Activated CD4-positive, alpha-beta memory T cell treated with anti-CD3 and anti-CD28 coated beads for 36 hours (primary cell): ENCODE measurements at regions not wholly inside any gene's neighbourhood (a gene's known extent, or its start where the extent isn't known, plus 50 kb on each side); places are given as distances from the start of the nearest gene placed in this dataset.

Source experiments
- CTCF ChIA-PET: fragments of 350-600 bp; sonication (Branson Sonifier 250); formaldehyde crosslinking; loops from one replicate; lab custom pipeline; 2021; ENCODE audit warnings: antibody characterized with exemption, inconsistent platforms; lab: Charles Lee
- POLR2A ChIA-PET: fragments of 350-600 bp; sonication (Branson Sonifier 250); formaldehyde crosslinking; loops from one replicate; lab custom pipeline; 2021; ENCODE audit warnings: antibody characterized with exemption; lab: Charles Lee
- DNase-seq: peaks from one replicate; pipeline ENCODE4 v3.0.0-alpha.2; 2020
- H3K27ac Mint-ChIP-seq: one replicate; pipeline ENCODE4 v1.8.0; 2021; ENCODE audit warnings: mixed read lengths
- H3K27me3 Mint-ChIP-seq: one replicate; pipeline ENCODE4 v1.8.0; 2021; ENCODE audit warnings: mixed read lengths
- H3K36me3 Mint-ChIP-seq: one replicate; pipeline ENCODE4 v1.8.0; 2021; ENCODE audit warnings: mixed read lengths
- H3K4me1 Mint-ChIP-seq: one replicate; pipeline ENCODE4 v1.8.0; 2021; ENCODE audit warnings: low read depth, mixed read lengths
- H3K4me3 Mint-ChIP-seq: one replicate; pipeline ENCODE4 v1.8.0; 2021; ENCODE audit warnings: mild to moderate bottlenecking, mixed read lengths
- H3K9me3 Mint-ChIP-seq: one replicate; pipeline ENCODE4 v1.8.0; 2021; ENCODE audit warnings: mixed read lengths
- intact Hi-C: fragments of 100-400 bp; cut with micrococcal nuclease; formaldehyde crosslinking; loops from one replicate; pipeline ENCODE4 v1.15.1; 2023

DNA sequence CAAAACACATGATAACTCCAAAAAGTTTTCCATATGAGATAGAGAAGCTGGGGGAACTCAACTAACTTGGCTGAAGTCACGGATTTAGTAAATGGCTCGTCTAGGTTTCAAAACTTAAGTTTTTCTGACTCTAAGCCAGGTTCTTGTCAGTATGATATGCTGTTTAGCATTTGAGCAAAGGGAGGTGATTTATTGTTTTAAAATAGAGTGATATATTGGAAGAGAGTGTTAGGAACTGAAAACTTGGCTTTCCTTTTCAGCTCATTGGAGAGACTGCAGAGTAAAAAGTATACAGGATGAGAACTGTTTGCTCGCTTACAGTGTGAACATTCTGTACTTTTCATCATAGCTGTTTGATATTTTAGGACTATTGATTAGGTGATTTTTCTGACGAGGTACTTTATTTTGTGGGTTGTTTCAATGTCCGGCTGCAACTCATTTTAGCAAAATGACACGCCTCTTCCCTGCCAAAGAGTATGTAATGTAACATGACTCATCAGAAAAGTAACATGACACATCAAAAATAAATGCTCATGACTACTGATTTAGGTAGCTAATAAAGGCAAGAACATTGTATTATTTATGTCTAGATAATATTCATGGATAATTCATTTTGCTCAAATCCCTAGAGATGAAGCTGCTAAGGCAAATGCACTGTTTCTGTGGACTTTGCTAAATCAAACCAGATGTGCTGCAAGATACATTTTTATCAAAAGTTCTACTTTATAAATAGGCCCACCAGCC is 355.1 kb downstream of the GPATCH2 start:
- POLR2A ChIA-PET, result no interaction called here
- H3K27me3 Mint-ChIP-seq, result no peaks in the 10 kb centered on the region
- CTCF ChIA-PET, result interaction anchor here (0.5 kb wide), 1 partner anchor 136 kb away, joined by 3 read pairs; no protein-coding TSS in a partner anchor
- no peaks in the 10 kb centered on the region for H3K4me1 Mint-ChIP-seq
- H3K4me3 Mint-ChIP-seq, result no peak overlapping the region
- intact Hi-C loops, result no loop called here
- no peak for DNase-seq
- H3K27ac Mint-ChIP-seq, result no peak overlapping the region
- H3K36me3 Mint-ChIP-seq, result no peaks in the 10 kb centered on the region
- no peaks in the 10 kb centered on the region for H3K9me3 Mint-ChIP-seq

DNA sequence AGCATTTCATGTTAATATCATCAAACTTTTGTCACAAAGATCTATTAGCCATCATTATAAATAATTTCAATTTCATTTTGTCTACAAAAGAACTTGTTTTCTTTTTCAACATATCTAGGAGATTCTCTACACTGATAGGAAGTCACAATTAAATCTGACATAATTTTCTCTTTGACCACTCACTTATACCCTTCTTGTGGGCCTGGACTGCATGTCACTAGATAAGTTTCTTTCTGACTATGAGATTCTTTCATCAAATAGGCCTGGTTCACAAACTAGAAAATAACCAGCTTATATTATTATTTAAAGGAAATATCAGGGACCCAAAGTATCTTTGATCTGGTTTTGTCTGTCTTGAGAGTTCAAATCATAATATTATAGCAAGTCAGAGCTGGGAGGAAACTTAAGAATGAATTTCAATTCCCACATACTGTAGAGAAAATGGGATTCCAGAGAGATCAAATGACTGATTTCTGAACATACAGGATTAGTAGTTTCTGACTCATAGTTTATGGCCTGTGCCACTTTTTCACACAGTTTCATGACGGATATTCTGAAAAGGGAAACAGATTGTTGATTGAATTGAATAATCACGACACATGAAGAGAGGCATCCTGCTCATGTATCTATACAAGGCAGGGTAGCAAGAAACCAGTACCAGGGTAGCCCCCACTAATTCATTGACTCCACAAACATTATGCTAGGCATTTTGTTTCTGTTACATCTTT is 355.8 kb downstream of the GPATCH2 start:
- intact Hi-C loops, result no loop called here
- CTCF ChIA-PET, result interaction anchor here (0.5 kb wide), 1 partner anchor 136 kb away, joined by 3 read pairs; no protein-coding TSS in a partner anchor
- Mint-ChIP-seq H3K9me3 (no peaks in the 10 kb centered on the region), H3K27me3 (no peaks in the 10 kb centered on the region), H3K27ac (no peak overlapping the region), H3K4me3 (no peak overlapping the region), H3K36me3 (no peaks in the 10 kb centered on the region), H3K4me1 (no peaks in the 10 kb centered on the region)
- POLR2A ChIA-PET, result no interaction called here
- no peak for DNase-seq

GRCh38 chr1:217274416-217274815 is 356.5 kb downstream of the GPATCH2 start:
- Mint-ChIP-seq H3K27me3 (no peaks in the 10 kb centered on the region), H3K4me1 (no peaks in the 10 kb centered on the region), H3K4me3 (no peak overlapping the region), H3K27ac (no peak overlapping the region), H3K36me3 (no peaks in the 10 kb centered on the region), H3K9me3 (no peaks in the 10 kb centered on the region)
- DNase-seq, result no peak
- intact Hi-C loops, result no loop called here
- ChIA-PET CTCF (no interaction called here), POLR2A (no interaction called here)

DNA sequence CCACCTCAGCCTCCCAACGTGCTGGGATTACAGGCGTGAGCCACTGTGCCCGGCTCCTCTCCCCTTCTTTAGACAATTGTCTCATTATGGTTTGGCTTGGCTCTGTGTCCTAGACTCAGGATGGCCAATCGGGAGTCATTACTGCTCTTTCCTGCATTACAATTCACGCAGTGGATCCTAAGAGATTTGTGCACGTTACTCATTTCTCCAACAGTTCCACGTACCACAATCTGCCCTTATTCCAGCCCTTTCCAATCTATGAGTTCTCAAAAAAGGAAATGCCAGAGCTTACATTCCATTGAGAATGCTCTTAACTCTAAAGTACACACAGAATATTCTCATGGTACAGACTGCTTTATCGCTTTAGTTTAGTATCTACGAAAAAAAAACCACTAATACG is 357.0 kb downstream of the GPATCH2 start:
- Mint-ChIP-seq H3K4me1 (no peaks in the 10 kb centered on the region), H3K4me3 (no peak overlapping the region), H3K36me3 (no peaks in the 10 kb centered on the region), H3K27me3 (no peaks in the 10 kb centered on the region), H3K9me3 (no peaks in the 10 kb centered on the region), H3K27ac (no peak overlapping the region)
- CTCF ChIA-PET, result no interaction called here
- no peak for DNase-seq
- intact Hi-C loops, result no loop called here
- POLR2A ChIA-PET, result no interaction called here

DNA sequence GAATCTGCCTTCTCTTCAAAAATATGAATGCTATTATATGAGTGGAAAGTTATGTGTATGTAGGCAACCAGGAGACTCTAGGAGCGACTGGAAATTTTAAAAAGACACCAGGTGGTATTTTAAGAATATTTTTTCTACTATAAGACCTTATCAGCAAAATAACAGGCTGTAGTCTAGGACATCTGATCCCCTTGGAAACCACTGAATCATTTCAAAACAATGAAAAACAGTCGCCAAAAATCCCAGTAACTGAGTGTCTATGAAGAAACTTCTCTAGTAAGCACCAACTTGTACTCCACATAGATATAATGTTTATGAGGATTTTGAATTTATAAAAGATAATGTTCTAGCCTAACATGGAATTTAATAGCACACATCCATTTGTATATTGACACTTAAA is 358.5 kb downstream of the GPATCH2 start:
- intact Hi-C loops, result no loop called here
- Mint-ChIP-seq H3K27me3 (no peaks in the 10 kb centered on the region), H3K27ac (no peak overlapping the region), H3K4me1 (no peaks in the 10 kb centered on the region), H3K36me3 (no peaks in the 10 kb centered on the region), H3K4me3 (no peak overlapping the region), H3K9me3 (no peaks in the 10 kb centered on the region)
- DNase-seq, result no peak
- ChIA-PET CTCF (interaction anchor here (0.7 kb wide), 1 partner anchor 676 kb away, joined by 3 read pairs; no protein-coding TSS in a partner anchor), POLR2A (no interaction called here)

DNA sequence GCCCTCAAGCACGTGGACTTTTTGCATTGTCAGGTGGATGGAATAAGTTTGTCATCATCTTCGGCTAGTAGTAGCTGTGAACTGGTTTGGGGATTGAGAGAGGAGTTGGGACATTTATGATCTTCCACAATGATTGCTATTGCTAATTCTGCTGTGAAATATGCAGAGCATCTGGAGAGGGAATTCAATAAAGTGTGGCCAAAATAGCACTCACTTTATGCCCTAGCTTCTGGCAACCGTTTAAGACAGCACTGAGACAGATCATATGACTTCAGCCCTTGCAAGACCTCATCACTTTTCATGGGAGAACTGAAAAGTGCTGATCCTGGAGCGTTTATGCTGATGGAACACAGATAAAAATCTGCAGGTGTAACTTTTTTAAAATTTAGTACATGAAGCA is 360.8 kb downstream of the GPATCH2 start:
- POLR2A ChIA-PET, result no interaction called here
- no peak overlapping the region for H3K27ac Mint-ChIP-seq
- DNase-seq, result no peak
- CTCF ChIA-PET, result no interaction called here
- no peaks in the 10 kb centered on the region for H3K36me3 Mint-ChIP-seq
- no peak overlapping the region for H3K4me3 Mint-ChIP-seq
- no peaks in the 10 kb centered on the region for H3K27me3 Mint-ChIP-seq
- no peaks in the 10 kb centered on the region for H3K4me1 Mint-ChIP-seq
- intact Hi-C loops, result no loop called here
- H3K9me3 Mint-ChIP-seq, result no peaks in the 10 kb centered on the region

- no peak for DNase-seq
- Mint-ChIP-seq H3K9me3 (no peaks in the 10 kb centered on the region), H3K4me1 (no peaks in the 10 kb centered on the region), H3K27me3 (peaks cover 1% of the 10 kb centered on the region), H3K4me3 (no peak overlapping the region), H3K36me3 (no peaks in the 10 kb centered on the region), H3K27ac (no peak overlapping the region)
- intact Hi-C loops, result no loop called here
- CTCF ChIA-PET, result no interaction called here
- POLR2A ChIA-PET, result no interaction called here
Observed at GRCh38 chr1:217268058-217268457, 362.8 kb downstream of the GPATCH2 start.

GRCh38 chr1:217261636-217262035 is 369.3 kb downstream of the GPATCH2 start:
- Mint-ChIP-seq H3K9me3 (no peaks in the 10 kb centered on the region), H3K36me3 (no peaks in the 10 kb centered on the region), H3K27me3 (peaks cover 1% of the 10 kb centered on the region), H3K4me1 (no peaks in the 10 kb centered on the region), H3K4me3 (no peak overlapping the region), H3K27ac (no peak overlapping the region)
- ChIA-PET POLR2A (no interaction called here), CTCF (no interaction called here)
- no peak for DNase-seq
- intact Hi-C loops, result no loop called here

DNA sequence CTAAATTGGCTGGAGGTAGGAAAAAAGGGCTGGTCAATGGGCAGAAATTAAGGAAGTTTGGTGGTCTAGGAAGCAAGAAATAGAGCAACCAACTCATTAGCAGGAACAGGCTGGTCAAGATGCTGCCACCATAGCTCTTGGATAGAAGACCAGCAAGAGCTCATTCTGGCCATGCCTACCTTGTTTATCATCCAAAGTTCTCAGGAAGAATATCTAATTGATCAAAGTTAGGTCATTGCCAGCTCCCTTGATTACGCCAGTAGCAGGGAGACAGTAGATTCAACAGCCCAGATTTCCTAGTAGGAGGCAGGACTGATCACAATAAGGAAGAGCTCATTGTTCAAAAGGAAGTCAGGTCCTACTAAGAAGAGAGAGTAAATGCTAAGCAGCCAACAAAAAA is 370.2 kb downstream of the GPATCH2 start:
- no peak overlapping the region for H3K4me3 Mint-ChIP-seq
- no peaks in the 10 kb centered on the region for H3K9me3 Mint-ChIP-seq
- no peaks in the 10 kb centered on the region for H3K36me3 Mint-ChIP-seq
- no peak for DNase-seq
- no peaks in the 10 kb centered on the region for H3K4me1 Mint-ChIP-seq
- H3K27me3 Mint-ChIP-seq, result peaks cover 1% of the 10 kb centered on the region
- no peak overlapping the region for H3K27ac Mint-ChIP-seq
- intact Hi-C loops, result no loop called here
- CTCF ChIA-PET, result no interaction called here
- POLR2A ChIA-PET, result no interaction called here

- no peaks in the 10 kb centered on the region for H3K9me3 Mint-ChIP-seq
- POLR2A ChIA-PET, result no interaction called here
- H3K27ac Mint-ChIP-seq, result no peak overlapping the region
- no peak overlapping the region for H3K4me3 Mint-ChIP-seq
- CTCF ChIA-PET, result no interaction called here
- H3K27me3 Mint-ChIP-seq, result no peaks in the 10 kb centered on the region
- no peaks in the 10 kb centered on the region for H3K36me3 Mint-ChIP-seq
- no peak for DNase-seq
- intact Hi-C loops, result no loop called here
- H3K4me1 Mint-ChIP-seq, result no peaks in the 10 kb centered on the region
Observed at GRCh38 chr1:217253985-217254384, 376.9 kb downstream of the GPATCH2 start.

GRCh38 chr1:217253351-217253750 is 377.5 kb downstream of the GPATCH2 start:
- Mint-ChIP-seq H3K27ac (no peak overlapping the region), H3K4me1 (no peaks in the 10 kb centered on the region), H3K36me3 (no peaks in the 10 kb centered on the region), H3K4me3 (no peak overlapping the region), H3K9me3 (no peaks in the 10 kb centered on the region), H3K27me3 (no peaks in the 10 kb centered on the region)
- ChIA-PET CTCF (no interaction called here), POLR2A (no interaction called here)
- DNase-seq, result no peak
- intact Hi-C loops, result no loop called here

DNA sequence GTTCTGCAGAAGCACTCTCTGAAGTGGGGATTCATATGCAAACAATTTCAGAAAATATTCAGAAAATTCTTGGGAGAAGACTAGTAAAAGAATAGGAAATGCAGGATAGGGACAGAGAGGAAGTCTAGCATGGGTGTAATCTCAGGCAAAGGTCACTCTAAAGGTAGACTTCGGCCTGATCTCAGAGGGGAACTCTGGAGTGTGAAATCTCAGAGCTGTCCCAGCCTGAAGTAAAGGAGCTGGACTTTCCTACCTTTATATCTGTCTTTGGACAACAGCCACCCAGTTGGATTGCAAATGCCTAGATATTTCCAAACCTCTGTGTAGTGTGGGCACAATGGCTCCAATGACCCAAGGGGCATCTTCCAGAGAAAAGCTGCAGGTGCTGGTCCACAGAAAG is 379.8 kb downstream of the GPATCH2 start:
- no peak for DNase-seq
- Mint-ChIP-seq H3K27me3 (no peaks in the 10 kb centered on the region), H3K27ac (no peak overlapping the region), H3K4me3 (no peak overlapping the region), H3K36me3 (no peaks in the 10 kb centered on the region), H3K9me3 (no peaks in the 10 kb centered on the region), H3K4me1 (no peaks in the 10 kb centered on the region)
- intact Hi-C loops, result no loop called here
- ChIA-PET CTCF (no interaction called here), POLR2A (no interaction called here)

DNA sequence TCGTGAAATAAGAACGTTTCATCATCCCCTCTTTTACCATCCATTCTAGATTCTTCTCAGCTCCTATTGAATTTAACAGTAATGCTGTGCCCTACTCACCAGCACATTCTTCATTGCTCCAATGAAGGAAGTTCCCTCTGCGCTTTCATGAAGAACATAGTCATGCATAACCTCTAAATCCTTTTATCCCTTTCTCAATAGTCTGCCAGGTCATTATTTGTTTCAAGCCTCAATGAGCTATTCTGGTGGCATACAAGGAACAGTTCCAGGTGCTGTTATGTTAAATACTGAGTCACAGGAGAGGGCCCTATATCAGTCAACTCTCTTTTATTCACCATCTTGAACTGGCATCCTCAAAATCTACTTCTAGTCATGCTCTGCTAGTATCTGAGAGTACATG is 381.0 kb downstream of the GPATCH2 start:
- Mint-ChIP-seq H3K27ac (no peak overlapping the region), H3K9me3 (no peaks in the 10 kb centered on the region), H3K4me1 (no peaks in the 10 kb centered on the region), H3K27me3 (no peaks in the 10 kb centered on the region), H3K36me3 (no peaks in the 10 kb centered on the region), H3K4me3 (no peak overlapping the region)
- ChIA-PET CTCF (no interaction called here), POLR2A (no interaction called here)
- no peak for DNase-seq
- intact Hi-C loops, result no loop called here
